Glutamatergic neuron (in vitro differentiated cells): ENCODE measurements at regions not wholly inside any gene's neighbourhood (a gene's known extent, or its start where the extent isn't known, plus 50 kb on each side); places are given as distances from the start of the nearest gene placed in this dataset.

Source experiments
- DNase-seq: peaks from one replicate; pipeline ENCODE4 v3.0.0; 2022
- H3K27ac Mint-ChIP-seq: one replicate; pipeline ENCODE4 v1.8.0; 2020; ENCODE audit warnings: mild to moderate bottlenecking, mixed read lengths, inconsistent platforms; ENCODE audit not compliant: unreplicated experiment
- H3K27me3 Mint-ChIP-seq: one replicate; pipeline ENCODE4 v1.8.0; 2020; ENCODE audit warnings: mild to moderate bottlenecking, moderate library complexity, mixed read lengths, inconsistent platforms; ENCODE audit not compliant: unreplicated experiment
- H3K36me3 Mint-ChIP-seq: one replicate; pipeline ENCODE4 v1.8.0; 2020; ENCODE audit warnings: mild to moderate bottlenecking, mixed read lengths, inconsistent platforms; ENCODE audit not compliant: unreplicated experiment
- H3K4me1 Mint-ChIP-seq: one replicate; pipeline ENCODE4 v1.8.0; 2020; ENCODE audit warnings: mild to moderate bottlenecking, low read depth, mixed read lengths, inconsistent platforms; ENCODE audit not compliant: unreplicated experiment
- H3K4me3 Mint-ChIP-seq: one replicate; pipeline ENCODE4 v1.8.0; 2020; ENCODE audit warnings: mild to moderate bottlenecking, mixed read lengths, inconsistent platforms; ENCODE audit not compliant: unreplicated experiment
- H3K9me3 Mint-ChIP-seq: one replicate; pipeline ENCODE4 v1.8.0; 2020; ENCODE audit warnings: mild to moderate bottlenecking, moderate library complexity, mixed read lengths, inconsistent platforms; ENCODE audit not compliant: unreplicated experiment
- TF ChIP-seq, protein P1 (sequence below): fragments of 200-600 bp; sonication (generic); IDR thresholded peaks from one replicate; pipeline ENCODE4 v1.5.0; 2021; ENCODE audit not compliant: partially characterized antibody, unreplicated experiment

DNA sequence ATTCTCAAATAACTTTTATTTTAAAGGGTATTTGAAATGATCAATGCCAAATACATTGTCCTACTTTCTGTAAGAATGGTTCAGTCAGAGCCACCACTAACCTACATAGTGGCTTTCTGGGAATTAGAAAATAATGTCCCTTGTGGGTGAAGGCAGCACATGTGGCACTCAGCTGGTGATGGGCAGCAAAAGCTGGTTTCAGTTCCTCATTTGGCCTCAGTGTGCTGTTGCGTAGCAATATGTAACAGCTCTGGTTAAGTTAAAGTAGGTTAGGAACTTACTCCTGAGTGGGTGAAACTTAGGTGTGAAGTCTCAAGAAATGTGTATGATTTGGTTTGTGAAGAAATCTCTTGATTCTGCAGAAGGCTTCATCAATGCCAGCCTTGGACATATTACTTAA is 99.6 kb upstream of the SPEF2 start:
- H3K4me3 Mint-ChIP-seq: no peak overlapping the region
- no peaks in the 10 kb centered on the region for H3K9me3 Mint-ChIP-seq
- no peak overlapping the region for H3K27ac Mint-ChIP-seq
- TF ChIP-seq, protein P1, sequence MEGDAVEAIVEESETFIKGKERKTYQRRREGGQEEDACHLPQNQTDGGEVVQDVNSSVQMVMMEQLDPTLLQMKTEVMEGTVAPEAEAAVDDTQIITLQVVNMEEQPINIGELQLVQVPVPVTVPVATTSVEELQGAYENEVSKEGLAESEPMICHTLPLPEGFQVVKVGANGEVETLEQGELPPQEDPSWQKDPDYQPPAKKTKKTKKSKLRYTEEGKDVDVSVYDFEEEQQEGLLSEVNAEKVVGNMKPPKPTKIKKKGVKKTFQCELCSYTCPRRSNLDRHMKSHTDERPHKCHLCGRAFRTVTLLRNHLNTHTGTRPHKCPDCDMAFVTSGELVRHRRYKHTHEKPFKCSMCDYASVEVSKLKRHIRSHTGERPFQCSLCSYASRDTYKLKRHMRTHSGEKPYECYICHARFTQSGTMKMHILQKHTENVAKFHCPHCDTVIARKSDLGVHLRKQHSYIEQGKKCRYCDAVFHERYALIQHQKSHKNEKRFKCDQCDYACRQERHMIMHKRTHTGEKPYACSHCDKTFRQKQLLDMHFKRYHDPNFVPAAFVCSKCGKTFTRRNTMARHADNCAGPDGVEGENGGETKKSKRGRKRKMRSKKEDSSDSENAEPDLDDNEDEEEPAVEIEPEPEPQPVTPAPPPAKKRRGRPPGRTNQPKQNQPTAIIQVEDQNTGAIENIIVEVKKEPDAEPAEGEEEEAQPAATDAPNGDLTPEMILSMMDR: no peak
- no peaks in the 10 kb centered on the region for H3K4me1 Mint-ChIP-seq
- no peak for DNase-seq
- no peaks in the 10 kb centered on the region for H3K36me3 Mint-ChIP-seq
- no peaks in the 10 kb centered on the region for H3K27me3 Mint-ChIP-seq

DNA sequence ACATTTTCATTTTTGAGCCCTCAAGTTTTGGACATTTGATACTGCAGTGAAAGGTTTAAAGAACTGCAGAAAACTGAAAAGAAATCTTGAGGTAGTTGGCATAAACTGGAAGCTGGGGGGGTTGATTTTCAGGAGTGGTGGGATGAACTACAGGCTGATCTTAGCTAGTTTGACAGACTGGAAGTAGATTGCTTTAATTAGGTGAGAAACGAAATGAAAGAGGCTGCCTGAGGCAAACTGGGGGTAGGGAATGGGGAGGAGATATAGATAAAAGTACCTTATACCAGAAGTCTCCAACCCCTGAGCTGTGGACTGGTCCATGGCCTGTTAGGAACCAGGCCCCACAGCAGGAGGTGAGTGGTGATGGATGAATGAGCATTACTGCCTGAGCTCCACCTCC is 101.4 kb upstream of the SPEF2 start:
- TF ChIP-seq, protein P1: no peak
- no peak overlapping the region for H3K27ac Mint-ChIP-seq
- DNase-seq: no peak
- H3K27me3 Mint-ChIP-seq: no peaks in the 10 kb centered on the region
- no peak overlapping the region for H3K4me3 Mint-ChIP-seq
- no peaks in the 10 kb centered on the region for H3K36me3 Mint-ChIP-seq
- no peaks in the 10 kb centered on the region for H3K9me3 Mint-ChIP-seq
- no peaks in the 10 kb centered on the region for H3K4me1 Mint-ChIP-seq

DNA sequence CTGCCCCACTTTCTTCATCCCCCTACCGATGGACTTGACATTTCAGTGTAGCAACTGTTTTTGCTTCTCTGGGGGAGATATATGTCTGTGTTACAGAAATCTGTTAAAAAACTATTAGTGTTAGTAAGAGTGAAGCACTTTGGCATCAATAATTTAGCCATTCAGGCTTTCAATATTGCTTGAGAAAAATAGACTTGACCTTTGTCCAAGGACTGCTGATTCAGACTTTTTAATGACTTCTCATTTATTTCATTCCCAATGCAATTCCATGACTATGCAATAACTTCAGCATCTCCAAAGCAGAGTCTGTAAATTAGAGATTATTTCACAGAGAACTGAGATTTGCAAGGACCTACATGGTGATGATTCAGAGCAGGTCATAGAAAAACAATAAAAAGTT is 104.1 kb upstream of the SPEF2 start:
- no peaks in the 10 kb centered on the region for H3K9me3 Mint-ChIP-seq
- H3K27me3 Mint-ChIP-seq: no peaks in the 10 kb centered on the region
- H3K36me3 Mint-ChIP-seq: no peaks in the 10 kb centered on the region
- no peaks in the 10 kb centered on the region for H3K4me1 Mint-ChIP-seq
- no peak overlapping the region for H3K27ac Mint-ChIP-seq
- DNase-seq: no peak
- TF ChIP-seq, protein P1: no peak
- no peak overlapping the region for H3K4me3 Mint-ChIP-seq

DNA sequence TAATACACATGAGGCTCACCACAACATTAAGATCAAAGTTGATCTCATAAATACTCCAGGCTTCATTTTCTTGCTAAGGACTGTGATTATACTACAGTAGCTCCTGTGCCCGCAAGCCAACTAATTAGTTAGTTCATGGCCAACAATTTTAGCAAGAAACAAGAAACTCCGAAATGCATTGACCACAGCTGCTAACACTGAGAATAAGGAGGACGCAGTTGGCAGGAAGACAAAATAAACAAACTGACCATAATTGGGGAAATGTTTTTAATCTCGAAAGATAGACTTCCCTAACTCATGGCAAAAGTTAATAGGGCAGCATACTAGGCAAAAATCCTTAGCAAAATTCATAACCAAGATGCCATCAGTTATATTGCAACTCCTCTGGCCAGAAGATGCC is 115.5 kb upstream of the SPEF2 start:
- H3K9me3 Mint-ChIP-seq: no peaks in the 10 kb centered on the region
- H3K4me1 Mint-ChIP-seq: no peaks in the 10 kb centered on the region
- TF ChIP-seq, protein P1: no peak
- no peaks in the 10 kb centered on the region for H3K27me3 Mint-ChIP-seq
- no peak overlapping the region for H3K4me3 Mint-ChIP-seq
- H3K27ac Mint-ChIP-seq: no peak overlapping the region
- H3K36me3 Mint-ChIP-seq: no peaks in the 10 kb centered on the region
- no peak for DNase-seq

DNA sequence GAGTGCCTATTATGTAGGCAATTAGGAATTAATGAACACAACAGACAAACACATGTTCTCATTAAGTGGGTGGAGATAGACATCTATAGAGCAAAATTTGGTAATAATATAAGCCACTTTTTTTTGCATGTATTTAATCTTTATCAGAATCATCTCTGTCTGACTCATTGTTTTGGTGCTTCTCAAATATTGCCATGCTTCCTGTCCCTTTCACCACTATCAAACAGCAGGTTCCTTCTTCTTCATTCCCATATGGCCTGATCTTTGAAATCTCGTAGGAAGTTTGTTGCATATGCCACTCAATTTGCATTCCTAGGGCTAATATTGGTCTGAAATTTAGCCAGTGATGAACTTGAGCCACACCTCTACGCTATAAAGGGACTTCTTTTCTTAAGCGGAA is 128.9 kb upstream of the SPEF2 start:
- no peak for DNase-seq
- TF ChIP-seq, protein P1: no peak
- Mint-ChIP-seq H3K4me3 (no peak overlapping the region), H3K27ac (no peak overlapping the region), H3K36me3 (no peaks in the 10 kb centered on the region), H3K27me3 (no peaks in the 10 kb centered on the region), H3K4me1 (peaks cover 1% of the 10 kb centered on the region), H3K9me3 (no peaks in the 10 kb centered on the region)
